GM23248 (cell line): ENCODE measurements at regions not wholly inside any gene's neighbourhood (a gene's known extent, or its start where the extent isn't known, plus 50 kb on each side); places are given as distances from the start of the nearest gene placed in this dataset.

Experiments
- EZH2 ChIP-seq: fragments of 200-600 bp; sonication (generic); IDR thresholded peaks from 2 replicates; pipeline ENCODE4 v1.6.1; 2018; ENCODE audit warnings: antibody characterized with exemption, mild to moderate bottlenecking; ENCODE audit not compliant: insufficient read depth, poor library complexity, severe bottlenecking
- EZH2phosphoT487 ChIP-seq: fragments of 200-600 bp; sonication (generic); IDR thresholded peaks from 2 replicates; pipeline ENCODE4 v1.6.1; 2018; ENCODE audit warnings: antibody characterized with exemption, moderate library complexity, mild to moderate bottlenecking, low read depth; ENCODE audit not compliant: insufficient read depth

GRCh38 chr6:22766979-22767378 is 197.6 kb downstream of the HDGFL1 start:
- TF ChIP-seq EZH2: no peak
- TF ChIP-seq EZH2phosphoT487: no peak
